NCI-H2107 treated with DMSO at 0.1 percent for 48 hours (cell line): ENCODE measurements at regions not wholly inside any gene's neighbourhood (a gene's known extent, or its start where the extent isn't known, plus 50 kb on each side); places are given as distances from the start of the nearest gene placed in this dataset.
"Not testable (repeated sequence)": the region's sequence is repeated elsewhere in the genome, so short reads cannot be mapped to it uniquely, and the experiment has no call there.

ENCODE experiments used
- DNase-seq: peaks from one replicate; lab custom pipeline; 2025; ENCODE audit not compliant: unreplicated experiment; lab: John Stamatoyannopoulos, UW

GRCh38 chr2:35598310-35598709, 757.3 kb upstream of the CRIM1 start:
- DNase-seq, result no peak

DNA sequence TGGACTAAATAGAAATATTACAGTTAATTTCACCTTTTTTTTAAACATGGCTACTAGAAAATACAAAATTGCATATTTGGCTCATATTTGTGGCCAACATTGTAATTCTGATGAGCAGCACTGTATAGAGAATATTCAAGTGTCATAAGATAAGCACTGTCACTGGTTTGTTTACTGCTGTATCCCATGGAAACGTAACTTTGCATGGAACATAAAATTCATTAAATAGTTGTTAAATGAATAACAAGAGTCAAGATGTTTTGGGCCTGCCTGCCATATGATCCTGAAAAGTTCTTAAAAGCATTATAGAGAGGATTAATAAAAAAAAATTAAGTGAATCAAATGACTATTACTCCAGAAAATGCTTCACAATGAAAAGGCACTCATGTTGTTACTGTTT, 763.7 kb upstream of the CRIM1 start:
- no peak for DNase-seq

- DNase-seq, result no peak
Observed at GRCh38 chr2:35585972-35586371, 769.6 kb upstream of the CRIM1 start.

DNA sequence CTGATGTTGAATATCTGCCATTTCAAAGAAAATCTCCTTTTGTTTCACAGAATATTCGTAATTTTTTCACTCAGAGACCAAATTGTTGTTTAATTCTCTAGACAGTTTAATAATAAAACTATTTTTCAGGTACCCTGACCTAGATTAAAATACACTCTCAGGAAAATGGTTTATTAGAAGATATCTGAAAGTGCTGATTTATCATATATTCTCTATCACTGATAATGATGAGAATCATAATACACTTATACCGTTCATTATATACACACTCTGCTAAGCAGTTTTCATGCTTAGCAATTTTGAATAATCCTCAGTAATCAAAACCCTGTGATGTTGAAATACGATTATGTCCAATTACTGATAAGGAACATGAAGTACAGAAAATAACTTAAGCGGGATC, 772.9 kb upstream of the CRIM1 start:
- DNase-seq, result no peak

DNA sequence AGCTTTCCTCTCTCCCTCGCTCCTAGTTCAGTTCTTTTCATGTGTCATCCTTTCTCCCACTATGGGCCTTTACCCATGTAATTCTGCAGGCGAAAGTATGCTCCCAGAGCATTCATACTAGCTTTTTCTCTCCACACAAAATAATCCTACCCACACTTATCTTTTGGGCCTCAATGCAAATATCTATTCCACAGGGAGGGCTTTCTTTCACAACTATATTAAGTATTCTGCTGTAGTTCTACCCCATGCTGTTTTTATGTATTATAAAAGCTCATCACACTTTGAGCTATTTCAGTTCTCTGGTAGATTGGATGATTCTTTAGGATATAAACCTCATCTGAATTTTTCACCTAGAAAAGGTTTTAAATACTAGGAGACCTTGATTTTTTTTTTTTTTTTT, 774.6 kb upstream of the CRIM1 start:
- no peak for DNase-seq

- not testable (repeated sequence) for DNase-seq
Observed at GRCh38 chr2:35568574-35568973, 787.0 kb upstream of the CRIM1 start.

DNA sequence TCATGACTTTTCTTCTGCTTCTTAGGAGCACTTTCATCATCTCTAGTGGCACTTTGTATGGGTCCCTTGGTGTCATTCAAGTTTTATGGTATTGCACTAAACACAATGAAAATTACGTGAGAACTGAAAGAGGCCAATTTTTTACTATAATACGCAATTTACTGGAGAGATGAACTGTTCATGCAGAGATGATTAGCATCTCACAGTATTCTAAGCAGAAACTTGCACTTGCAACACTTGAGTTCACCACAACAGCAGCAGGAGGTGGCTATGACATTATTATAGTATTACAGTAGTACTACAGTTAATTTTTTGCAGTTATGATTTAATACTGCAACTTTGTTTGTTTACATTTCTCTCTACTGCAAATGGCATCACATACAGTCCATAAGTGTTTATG, 793.1 kb upstream of the CRIM1 start:
- DNase-seq, result no peak

GRCh38 chr2:35548171-35548570, 807.4 kb upstream of the CRIM1 start:
- no peak for DNase-seq

DNA sequence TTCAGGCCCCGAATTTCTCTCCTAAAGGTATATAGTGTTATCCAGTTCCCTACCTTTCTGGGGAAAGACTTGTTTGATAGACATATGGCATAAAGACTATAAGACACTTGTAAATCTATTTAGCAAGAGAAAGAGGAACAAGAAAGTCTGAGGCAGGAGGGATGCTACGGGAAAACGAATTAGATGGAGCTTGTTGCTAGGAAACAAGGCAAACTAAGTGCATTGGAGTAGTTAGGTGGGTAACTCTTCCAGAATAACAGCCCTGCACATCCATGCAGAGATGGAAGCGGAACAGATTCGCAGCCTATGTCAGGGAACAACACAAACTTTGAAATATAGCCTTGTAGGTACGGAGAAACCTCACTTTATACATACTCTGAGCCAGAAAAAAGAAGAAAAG, 810.3 kb upstream of the CRIM1 start:
- DNase-seq, result no peak

DNA sequence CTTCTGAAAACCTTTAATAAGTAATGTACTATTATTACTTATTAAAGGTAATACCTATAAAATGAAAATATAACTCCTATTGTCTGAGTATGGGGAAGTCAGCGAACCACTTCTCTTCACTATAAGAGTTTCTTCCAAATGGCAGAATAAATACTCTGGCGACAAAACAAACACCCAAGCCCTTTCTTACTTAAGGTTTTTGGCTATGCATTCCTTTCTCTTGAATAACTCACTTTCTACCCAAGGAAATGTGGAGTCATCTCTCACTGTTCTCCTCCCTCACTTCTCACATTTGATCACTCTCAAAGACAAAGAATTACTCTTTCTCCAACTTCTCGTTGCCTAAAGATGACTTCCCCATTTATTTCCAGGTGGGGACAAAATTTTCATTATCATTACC, 816.8 kb upstream of the CRIM1 start:
- no peak for DNase-seq

DNA sequence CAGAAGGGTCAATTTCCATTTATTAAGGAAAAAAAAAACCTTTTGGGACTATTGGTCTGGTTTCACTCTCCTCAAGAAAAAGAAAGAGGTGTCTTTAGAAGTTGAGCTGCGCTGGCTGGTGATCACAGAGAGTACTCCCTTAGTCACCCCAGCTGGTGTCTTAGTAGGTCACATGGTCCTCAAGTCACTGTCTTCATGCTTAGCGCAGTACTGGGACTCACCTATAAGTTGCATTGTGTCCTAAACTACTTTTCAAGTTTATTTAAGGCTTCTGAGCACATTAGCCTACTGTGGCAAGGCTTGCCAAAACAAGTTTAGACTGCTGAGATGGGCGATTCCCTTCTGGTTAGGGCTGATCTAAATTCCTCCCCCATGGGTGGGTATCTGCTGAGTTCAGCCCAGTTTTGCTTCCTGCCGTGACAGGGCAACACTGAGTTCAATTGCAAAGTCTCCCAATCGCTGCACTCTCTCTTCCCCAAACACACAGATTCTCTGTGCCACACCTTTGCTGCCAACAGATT, 824.9 kb upstream of the CRIM1 start:
- DNase-seq, result no peak

GRCh38 chr2:35526741-35527140, 828.8 kb upstream of the CRIM1 start:
- DNase-seq, result no peak

GRCh38 chr2:35522450-35522849, 833.1 kb upstream of the CRIM1 start:
- no peak for DNase-seq

DNA sequence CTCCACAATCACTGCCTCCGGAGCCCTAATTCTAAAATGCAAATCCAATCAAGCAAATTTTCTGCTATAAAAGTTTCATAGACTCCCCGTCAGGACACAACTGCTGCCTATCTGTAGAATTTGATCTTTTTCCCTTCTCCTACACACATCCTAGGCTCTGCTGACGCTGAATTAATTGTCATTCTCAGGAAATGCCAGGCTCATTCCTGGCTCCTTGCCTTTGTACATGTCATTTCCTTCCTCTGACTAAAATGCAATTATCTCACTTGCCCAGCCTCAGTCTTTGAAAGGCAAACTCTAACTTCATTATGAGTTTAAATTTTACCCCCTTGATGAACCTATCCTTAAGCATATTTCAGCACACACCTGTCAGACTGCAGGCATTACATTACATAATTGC, 844.9 kb upstream of the CRIM1 start:
- DNase-seq, result no peak

GRCh38 chr2:35508601-35509000, 847.0 kb upstream of the CRIM1 start:
- DNase-seq, result no peak

- no peak for DNase-seq
Observed at GRCh38 chr2:35504419-35504818, 851.2 kb upstream of the CRIM1 start.

DNA sequence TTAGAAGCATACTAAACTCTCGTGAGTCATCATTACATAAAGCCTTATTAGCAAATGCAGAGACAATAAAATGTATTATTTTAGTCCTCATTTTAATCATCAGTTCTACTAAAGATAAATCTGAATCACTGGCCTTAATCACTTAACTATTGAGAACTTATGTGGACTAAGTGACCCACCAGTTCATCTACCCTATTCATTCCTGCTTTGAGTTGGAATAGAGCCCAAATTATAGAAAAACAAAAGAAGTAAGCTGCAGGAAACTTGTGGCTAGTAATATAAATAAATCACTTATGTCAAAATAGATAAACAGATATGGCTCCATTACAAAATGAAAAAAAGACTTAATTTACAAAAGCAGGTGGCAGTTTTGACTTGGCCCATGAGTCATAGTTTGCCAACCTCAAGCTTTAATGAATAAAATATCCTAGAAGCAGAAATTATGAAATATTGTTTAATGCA, 851.8 kb upstream of the CRIM1 start:
- no peak for DNase-seq

DNA sequence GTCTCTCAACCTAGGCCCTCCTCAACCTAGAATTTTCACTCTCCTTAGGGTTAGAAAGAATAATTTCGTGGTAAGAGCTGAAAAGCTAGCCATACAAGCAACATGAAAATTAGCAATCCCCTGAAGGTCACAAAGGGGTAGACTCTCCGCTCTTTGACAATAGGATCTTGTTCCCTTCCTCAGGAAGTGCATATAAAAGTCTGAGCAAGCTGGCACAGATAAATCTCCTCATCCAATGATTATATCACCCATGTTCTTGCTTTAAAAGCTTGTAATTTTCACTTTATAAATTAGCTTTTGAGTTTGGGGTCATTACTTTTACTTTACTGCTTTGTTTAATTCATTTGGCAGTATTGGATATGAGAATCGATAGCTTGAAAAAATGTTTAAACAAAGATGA, 852.3 kb upstream of the CRIM1 start:
- DNase-seq, result no peak

DNA sequence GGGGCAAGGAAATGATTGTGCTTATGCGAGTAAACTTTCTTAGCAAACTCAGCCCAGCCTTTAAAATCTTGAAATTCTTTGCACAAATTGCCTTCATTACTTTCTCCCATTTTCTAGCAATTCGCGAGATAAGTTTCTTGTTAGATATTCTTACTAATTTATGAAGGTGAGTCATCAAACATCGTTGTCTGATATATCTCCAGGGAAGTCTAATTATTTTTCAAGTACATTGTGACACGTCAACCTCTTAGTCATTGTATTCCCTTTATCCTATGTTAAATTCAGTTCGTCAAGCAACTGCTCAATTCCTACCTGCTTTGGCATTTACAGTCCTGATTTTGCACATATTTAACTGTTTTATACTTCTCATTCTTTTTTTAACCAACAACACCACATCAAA, 854.5 kb upstream of the CRIM1 start:
- no peak for DNase-seq

DNA sequence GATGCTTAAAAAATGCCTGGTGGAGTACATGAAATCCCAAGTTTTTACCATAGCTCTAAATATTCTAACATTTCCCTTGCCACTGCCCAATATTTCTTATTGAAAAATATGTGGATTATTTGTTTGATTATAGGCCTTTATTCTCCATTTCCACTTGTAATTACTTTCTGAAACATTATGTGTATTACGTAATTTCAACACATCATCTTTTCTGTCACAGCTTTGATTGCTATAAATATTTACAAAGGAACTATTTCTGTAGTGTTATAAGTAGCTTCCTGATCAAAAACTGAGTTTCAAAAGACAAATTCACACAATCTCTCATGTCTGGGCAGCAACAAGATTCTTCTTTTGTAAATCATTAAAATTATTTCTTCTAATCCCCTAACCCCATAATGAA, 859.6 kb upstream of the CRIM1 start:
- DNase-seq, result no peak

DNA sequence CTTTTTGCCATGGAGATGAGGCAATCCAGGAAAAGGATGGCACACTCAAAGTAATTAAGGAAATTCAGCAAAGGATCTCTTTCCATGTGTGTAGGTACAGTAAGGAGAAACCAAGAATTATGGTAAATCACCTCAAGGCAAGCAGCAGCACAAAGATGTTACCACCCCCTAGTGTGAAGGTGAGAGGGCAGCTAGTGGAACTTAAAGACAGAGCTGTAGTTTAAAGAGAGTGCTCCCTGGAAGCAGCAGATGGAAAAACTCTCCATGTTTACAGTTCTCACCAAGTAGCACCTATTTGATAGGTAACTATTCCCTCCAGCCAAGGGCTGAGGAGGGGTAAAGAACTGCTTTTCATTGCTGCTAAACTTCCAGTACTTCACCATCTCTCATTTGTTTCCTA, 860.4 kb upstream of the CRIM1 start:
- no peak for DNase-seq

DNA sequence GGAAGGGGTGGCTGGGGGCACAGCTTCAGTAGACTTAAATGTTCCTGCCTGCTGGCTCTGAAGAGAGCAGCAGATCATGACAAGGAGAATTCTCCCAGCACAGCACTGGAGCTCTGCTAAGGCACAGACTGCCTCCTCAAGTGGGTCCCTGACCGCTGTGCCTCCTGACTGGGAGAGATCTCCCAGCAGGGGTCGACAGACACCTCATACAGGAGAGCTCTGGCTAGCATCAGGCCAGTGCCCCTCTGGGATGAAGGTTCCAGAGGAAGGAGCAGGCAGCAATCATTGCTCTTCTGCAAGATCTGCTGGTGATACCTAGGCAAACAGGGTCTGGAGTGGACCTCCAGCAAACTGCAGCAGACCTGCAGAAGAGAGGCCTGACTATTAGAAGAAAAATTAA, 877.5 kb upstream of the CRIM1 start:
- DNase-seq, result not testable (repeated sequence)

- no peak for DNase-seq
Observed at GRCh38 chr2:35468245-35468644, 887.3 kb upstream of the CRIM1 start.
